Cardiac muscle cell (in vitro differentiated cells and primary cell): ENCODE measurements at regions not wholly inside any gene's neighbourhood (a gene's known extent, or its start where the extent isn't known, plus 50 kb on each side); places are given as distances from the start of the nearest gene placed in this dataset.
A peak's percentile ranks its signal among the peaks of the same experiment; 100 is the strongest.
"Not testable (repeated sequence)": the region's sequence is repeated elsewhere in the genome, so short reads cannot be mapped to it uniquely, and the experiment has no call there.

Experiments
- DNase-seq, 2 donors: peaks; one replicate each; pipeline versions ENCODE4 v3.0.0 to v3.0.0-alpha.2; 2010 to 2017; ENCODE audit warnings: low read depth in 1 of 2, low spot score in 1 of 2
- H3K27ac ChIP-seq: fragments of 200-600 bp; sonication (generic); 2 replicates; pipeline ENCODE4 v1.5.1; 2016
- H3K27me3 ChIP-seq: fragments of 200-600 bp; sonication (generic); 2 replicates; pipeline ENCODE4 v1.6.0; 2016; ENCODE audit warnings: control low read depth
- H3K36me3 ChIP-seq: fragments of 200-600 bp; sonication (generic); 2 replicates; pipeline ENCODE4 v1.5.1; 2016; ENCODE audit warnings: control low read depth
- H3K4me1 ChIP-seq: fragments of 200-600 bp; sonication (generic); 2 replicates; pipeline ENCODE4 v1.8.1; 2017; ENCODE audit warnings: low read depth, mild to moderate bottlenecking, mixed run types
- H3K4me3 ChIP-seq: fragments of 200-600 bp; sonication (generic); 2 replicates; pipeline ENCODE4 v1.5.1; 2016; ENCODE audit warnings: mild to moderate bottlenecking
- H3K9me3 ChIP-seq: fragments of 200-600 bp; sonication (generic); 2 replicates; pipeline ENCODE4 v1.5.1; 2017; ENCODE audit warnings: low read depth, mild to moderate bottlenecking, control low read depth
- TF ChIP-seq, protein P1 (sequence below): IDR thresholded peaks from 2 replicates; pipeline ENCODE4 v1.5.1; 2012; ENCODE audit warnings: low read depth, mild to moderate bottlenecking, low read length

DNA sequence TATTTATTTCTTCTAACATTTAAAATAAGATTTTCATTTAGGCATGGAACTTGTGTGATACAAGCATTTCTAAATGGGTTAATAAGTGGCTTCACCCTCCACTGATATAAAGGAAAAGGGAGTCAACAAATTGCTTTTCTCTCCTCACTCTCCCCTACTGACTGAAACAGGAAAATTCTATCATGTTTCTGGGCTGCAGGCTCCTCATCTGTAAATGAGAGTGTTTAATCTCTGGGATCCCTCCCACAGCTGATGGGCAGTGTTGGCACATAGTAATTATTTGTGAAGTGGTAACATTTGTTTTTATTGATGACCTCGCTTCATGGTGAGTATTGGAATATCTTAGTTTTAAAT, 69.8 kb upstream of the WARS2 start:
- no peak overlapping the region for H3K27ac ChIP-seq
- no peaks in the 10 kb centered on the region for H3K9me3 ChIP-seq
- TF ChIP-seq, protein P1, sequence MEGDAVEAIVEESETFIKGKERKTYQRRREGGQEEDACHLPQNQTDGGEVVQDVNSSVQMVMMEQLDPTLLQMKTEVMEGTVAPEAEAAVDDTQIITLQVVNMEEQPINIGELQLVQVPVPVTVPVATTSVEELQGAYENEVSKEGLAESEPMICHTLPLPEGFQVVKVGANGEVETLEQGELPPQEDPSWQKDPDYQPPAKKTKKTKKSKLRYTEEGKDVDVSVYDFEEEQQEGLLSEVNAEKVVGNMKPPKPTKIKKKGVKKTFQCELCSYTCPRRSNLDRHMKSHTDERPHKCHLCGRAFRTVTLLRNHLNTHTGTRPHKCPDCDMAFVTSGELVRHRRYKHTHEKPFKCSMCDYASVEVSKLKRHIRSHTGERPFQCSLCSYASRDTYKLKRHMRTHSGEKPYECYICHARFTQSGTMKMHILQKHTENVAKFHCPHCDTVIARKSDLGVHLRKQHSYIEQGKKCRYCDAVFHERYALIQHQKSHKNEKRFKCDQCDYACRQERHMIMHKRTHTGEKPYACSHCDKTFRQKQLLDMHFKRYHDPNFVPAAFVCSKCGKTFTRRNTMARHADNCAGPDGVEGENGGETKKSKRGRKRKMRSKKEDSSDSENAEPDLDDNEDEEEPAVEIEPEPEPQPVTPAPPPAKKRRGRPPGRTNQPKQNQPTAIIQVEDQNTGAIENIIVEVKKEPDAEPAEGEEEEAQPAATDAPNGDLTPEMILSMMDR: no peak

DNA sequence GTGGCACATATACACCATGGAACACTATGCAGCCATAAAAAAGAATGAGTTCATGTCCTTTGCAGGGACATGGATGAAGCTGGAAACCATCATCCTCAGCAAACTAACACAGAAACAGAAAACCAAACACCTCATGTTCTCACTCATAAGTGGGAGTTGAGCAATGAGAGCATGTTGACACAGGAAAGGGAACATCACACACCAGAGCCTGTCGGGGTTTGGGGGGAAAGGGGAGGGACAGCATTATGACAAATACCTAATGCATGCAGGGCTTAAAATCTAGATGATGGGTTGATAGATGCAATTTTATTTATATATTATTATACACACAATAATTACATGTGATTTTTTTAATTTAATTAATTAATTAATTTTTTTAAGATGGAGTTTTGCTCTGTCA, 72.8 kb upstream of the WARS2 start:
- H3K27ac ChIP-seq, H3K4me1 ChIP-seq, H3K27me3 ChIP-seq, H3K36me3 ChIP-seq, H3K4me3 ChIP-seq, DNase-seq, H3K9me3 ChIP-seq: not testable (repeated sequence)

More for the DNA sequence above, 69.8 kb upstream of the WARS2 start:
- H3K36me3 ChIP-seq: no peaks in the 10 kb centered on the region
- H3K4me1 ChIP-seq: peaks cover 2% of the 10 kb centered on the region
- DNase-seq: no peak
- H3K4me3 ChIP-seq: no peak overlapping the region
- H3K27me3 ChIP-seq: no peaks in the 10 kb centered on the region

DNA sequence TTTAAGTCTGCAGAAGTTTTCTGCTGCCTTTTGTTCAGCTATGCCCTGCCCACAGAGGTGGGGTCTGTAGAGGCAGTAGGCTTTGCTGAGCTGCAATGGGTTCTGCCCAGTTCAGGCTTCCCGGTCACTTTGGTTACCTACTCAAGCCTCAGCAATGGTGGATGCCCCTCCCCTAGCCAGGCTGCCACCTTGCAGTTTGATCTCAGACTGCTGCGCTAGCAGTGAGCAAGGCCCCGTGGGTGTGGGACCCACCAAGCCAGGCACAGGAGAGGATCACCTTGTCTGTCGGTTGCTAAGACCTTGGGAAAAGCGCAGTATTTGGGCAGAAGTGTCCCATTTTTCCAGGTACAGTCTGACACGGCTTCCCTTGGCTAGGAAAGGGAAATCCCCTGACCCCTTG, 74.5 kb upstream of the WARS2 start:
- H3K27ac ChIP-seq, H3K9me3 ChIP-seq, H3K4me3 ChIP-seq, H3K4me1 ChIP-seq, DNase-seq, H3K27me3 ChIP-seq, H3K36me3 ChIP-seq: not testable (repeated sequence)

DNA sequence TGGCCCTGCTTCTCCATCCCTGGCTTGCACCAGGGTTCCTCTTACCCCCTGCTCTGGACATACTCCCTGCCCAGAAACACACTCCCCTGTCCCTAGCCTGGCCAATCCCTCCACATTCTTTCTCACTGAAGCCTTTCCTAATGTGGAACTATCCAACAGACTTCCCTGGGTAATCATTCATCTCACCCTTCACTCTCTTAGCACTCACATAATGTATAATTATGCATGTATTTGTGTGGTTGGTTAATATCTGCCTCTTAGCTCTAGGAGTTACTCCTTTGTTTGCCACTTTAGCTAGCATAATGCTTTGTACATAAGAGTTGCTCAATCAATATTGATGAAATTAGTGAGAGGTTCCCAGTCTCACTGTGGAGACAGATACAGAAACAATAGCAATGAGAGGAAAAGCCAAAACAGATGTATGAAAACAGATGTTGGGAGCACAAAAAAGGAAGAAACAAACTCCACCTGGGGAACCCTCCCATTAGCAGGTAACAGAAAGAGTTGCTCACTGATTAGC, 76.9 kb upstream of the WARS2 start:
- DNase-seq: no peak
- H3K4me3 ChIP-seq: no peak overlapping the region
- no peaks in the 10 kb centered on the region for H3K9me3 ChIP-seq
- H3K27ac ChIP-seq: no peak overlapping the region
- no peaks in the 10 kb centered on the region for H3K36me3 ChIP-seq
- H3K27me3 ChIP-seq: no peaks in the 10 kb centered on the region
- TF ChIP-seq, protein P1: no peak
- H3K4me1 ChIP-seq: no peaks in the 10 kb centered on the region

DNA sequence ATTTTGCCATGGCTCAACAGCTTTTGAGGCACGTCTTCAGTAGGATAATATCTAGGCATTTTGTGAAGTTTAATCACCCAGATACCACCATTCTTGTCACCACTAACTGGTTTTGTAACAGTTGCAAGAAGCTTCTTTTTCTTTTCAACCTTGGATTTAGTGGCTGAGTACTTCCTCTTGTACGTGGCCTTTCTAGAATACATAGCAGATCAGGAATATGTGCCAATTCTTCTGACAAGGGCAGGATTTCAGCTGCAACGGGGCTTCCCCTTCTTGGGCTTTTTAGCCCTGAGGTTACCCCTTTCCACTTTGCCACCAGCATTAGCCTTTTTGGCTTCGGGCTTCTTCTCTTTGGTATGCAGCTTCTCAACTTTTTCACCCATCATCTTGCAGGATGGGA, 79.3 kb upstream of the WARS2 start:
- H3K27me3 ChIP-seq: no peaks in the 10 kb centered on the region
- no peaks in the 10 kb centered on the region for H3K4me1 ChIP-seq
- no peak overlapping the region for H3K27ac ChIP-seq
- H3K4me3 ChIP-seq: no peak overlapping the region
- H3K36me3 ChIP-seq: no peaks in the 10 kb centered on the region
- H3K9me3 ChIP-seq: no peaks in the 10 kb centered on the region
- TF ChIP-seq, protein P1: no peak
- DNase-seq: no peak

DNA sequence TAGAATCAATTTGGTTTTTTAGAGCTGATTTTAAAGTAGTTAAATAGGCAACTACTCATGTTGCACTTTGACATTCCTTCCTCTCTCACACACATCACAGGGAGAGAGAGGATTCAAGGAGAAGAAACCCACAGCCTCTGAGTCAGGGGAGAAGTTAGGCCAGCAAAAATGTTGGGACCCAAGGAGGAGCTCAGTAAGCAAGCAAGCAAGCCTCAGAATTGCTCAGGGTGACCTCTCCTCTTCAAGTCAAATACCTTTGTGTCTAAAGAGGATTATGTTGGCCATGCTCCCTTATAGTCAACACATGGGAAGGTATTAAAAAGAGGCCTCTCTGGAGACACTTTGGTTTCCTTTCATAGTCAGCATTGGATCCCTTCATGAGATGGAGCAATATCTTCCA, 80.5 kb upstream of the WARS2 start:
- H3K9me3 ChIP-seq: no peaks in the 10 kb centered on the region
- H3K27me3 ChIP-seq: no peaks in the 10 kb centered on the region
- no peak overlapping the region for H3K27ac ChIP-seq
- no peak overlapping the region for H3K4me3 ChIP-seq
- H3K4me1 ChIP-seq: no peaks in the 10 kb centered on the region
- DNase-seq: peak in 1 of 2 donors; percentile 2
- TF ChIP-seq, protein P1: no peak
- no peaks in the 10 kb centered on the region for H3K36me3 ChIP-seq

DNA sequence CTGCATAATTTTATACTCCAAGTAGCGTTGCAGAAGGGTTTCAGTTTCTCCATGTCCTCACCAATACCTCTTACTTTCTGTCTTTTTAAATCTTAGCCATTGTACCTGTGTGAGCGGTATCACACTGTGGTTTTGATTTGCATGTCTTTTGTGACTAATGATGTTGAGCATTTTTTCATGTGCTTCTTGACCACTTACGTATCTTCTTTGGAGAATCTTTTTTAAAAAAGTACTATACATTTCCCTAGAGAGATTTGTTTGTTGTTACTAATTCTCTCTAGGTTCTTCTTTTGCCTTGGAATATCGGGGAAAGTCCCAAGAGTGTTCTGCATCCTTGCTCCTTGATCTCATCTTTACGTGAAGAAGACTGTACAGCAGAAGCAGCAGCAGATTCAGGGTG, 81.8 kb upstream of the WARS2 start:
- TF ChIP-seq, protein P1: no peak

More for the DNA sequence above, 81.8 kb upstream of the WARS2 start:
- no peaks in the 10 kb centered on the region for H3K9me3 ChIP-seq
- H3K36me3 ChIP-seq: no peaks in the 10 kb centered on the region
- no peak for DNase-seq
- H3K4me1 ChIP-seq: peaks cover 3% of the 10 kb centered on the region
- no peak overlapping the region for H3K27ac ChIP-seq
- no peaks in the 10 kb centered on the region for H3K27me3 ChIP-seq
- H3K4me3 ChIP-seq: no peak overlapping the region
